ENCODE measurements at regions not wholly inside any gene's neighbourhood (a gene's known extent, or its start where the extent isn't known, plus 50 kb on each side); places are given as distances from the start of the nearest gene placed in this dataset.
A peak's percentile ranks its signal among the peaks of the same experiment; 100 is the strongest.

DNA sequence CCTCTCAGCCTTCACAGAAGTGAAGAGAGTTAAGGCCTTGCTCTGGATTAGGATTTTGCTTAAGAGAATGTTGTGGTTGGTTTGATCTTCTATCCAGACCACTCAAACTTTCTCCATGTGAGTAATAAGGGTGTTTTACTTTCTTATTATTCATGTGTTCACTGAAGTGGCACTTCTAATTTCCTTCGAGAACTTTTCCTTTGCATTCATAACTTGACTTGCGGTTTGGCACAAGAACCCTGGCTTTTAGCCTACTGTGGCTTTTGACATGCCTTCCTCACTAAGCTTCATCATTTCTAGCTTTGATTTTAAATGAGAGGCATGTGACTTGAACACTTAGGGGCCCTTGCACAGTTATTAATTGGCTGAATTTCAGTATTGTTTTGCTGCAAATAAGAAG, 166.1 kb upstream of the OPRM1 start:
- no peak for DNase-seq

- DNase-seq = no peak
Measured at GRCh38 chr6:153862927-153863326, 176.1 kb upstream of the OPRM1 start.

DNA sequence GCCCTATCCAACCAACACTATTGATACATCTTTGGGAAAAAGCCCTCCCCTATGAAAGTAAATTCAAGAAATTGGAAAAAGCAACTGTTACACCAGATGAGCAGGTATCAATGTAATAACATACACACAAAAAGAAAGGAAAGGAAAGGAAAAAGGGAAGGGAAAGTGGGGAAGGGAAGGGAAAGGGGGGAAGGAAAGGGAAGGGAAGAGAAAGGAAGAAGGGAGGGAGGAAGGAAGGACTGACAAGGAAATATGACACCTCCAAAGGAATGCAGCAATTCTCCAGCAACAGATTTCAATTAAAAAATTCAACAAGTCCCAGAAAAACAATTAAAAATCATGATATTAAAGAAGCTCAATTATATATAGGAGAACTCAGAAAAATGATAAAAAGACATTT, 176.9 kb upstream of the OPRM1 start:
- DNase-seq = no peak

- no peak for DNase-seq
Measured at GRCh38 chr6:153858529-153858928, 180.5 kb upstream of the OPRM1 start.

- no peak for DNase-seq
Measured at GRCh38 chr6:153856929-153857376, 182.1 kb upstream of the OPRM1 start.

DNA sequence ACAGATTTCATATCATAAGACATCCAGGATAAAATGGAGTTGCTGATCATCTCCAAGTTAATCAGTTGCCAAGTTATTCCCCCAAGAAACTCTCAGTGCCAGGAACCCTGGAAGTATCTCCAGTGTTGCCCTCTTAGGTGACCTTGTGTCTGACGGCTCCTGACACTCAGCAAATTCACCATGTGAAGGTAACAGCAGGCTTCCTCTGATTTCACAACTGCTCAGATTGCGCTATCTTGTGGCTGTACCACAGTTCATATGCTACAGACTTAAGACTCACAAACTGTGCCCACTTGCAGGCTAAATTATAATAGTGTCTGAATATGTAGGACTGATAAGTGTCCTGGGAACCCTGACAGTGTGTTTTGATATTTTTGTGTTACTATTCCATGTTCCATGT, 186.6 kb upstream of the OPRM1 start:
- no peak for DNase-seq

- no peak for DNase-seq
Measured at GRCh38 chr6:153852034-153852433, 187.0 kb upstream of the OPRM1 start.

GRCh38 chr6:153849072-153849779, 189.8 kb upstream of the OPRM1 start:
- no peak for DNase-seq

- DNase-seq = no peak
Measured at GRCh38 chr6:153843420-153843819, 195.6 kb upstream of the OPRM1 start.

DNA sequence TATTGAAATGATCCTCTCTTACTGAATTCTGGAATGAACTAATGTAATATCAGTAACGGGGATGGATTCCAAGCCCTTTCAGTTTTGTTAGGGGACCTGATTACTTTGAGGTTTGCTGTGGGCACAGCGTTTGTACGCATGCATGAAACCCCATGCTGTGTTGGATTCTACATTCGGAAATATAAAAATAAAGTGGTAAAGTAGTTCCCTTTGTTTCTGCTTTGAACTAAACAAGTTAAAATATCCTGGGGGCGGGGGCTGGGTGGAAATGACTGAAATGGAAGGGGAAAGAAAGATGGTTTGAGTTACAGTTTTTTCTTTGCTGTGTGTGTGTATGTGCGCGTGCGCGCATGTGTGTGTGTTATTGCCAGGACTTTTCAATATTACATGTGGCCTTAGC, 196.5 kb upstream of the OPRM1 start:
- DNase-seq = no peak

DNA sequence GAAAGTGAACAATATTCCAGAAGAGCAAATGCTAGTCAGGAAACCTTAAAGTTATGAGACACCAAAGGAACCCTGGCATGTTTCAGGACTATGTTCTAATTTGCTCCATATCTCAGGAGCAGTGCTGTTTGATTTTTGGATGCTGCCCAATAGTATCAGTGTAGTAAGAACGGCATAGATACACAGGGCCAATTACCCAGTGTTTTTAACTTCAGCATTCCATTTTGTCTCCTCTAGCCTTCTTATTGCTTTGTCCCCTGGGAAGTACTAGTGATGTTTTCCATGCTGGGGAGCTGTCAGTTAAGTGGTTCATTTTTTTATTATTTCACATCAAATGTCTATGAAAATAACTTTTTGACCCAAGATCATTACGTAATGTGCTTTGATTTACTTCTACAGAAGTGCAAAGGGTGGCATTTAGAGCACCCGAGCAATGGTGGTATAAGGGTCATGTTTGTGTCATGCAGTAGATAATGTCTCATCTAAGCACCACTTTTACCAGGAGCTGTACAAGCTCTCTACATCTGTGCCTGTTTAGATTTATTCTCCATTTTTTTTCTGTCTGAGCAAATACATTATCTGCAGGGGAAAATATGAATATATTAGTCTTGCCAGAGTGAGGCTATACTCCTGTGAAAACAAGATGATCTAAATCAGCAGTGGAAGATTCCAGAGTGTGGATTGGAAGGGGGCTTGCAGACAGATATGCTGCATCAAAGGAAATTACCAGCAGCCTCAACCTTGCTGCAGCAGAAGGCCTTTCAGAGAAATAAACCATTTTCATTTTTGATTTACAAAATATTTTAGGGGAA, 198.8 kb upstream of the OPRM1 start:
- DNase-seq = peak in 1 of 2 experiments; percentile 15

DNA sequence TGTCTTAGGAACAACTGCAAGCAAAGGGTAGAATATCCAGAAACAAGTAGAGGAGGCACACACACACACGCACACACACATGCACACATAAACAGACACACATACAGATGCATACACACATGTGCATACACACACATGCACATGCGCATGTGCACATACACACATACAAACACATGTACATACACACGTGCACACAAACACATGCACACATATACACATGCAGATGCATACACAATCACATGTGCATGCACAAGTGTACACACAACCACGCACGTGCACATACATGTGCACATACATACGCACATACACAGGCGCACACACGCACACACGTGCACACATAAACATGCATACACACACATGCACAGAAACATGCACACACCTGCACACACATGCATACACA, 206.5 kb upstream of the OPRM1 start:
- DNase-seq = no peak

GRCh38 chr6:153831350-153832078, 207.5 kb upstream of the OPRM1 start:
- no peak for DNase-seq

DNA sequence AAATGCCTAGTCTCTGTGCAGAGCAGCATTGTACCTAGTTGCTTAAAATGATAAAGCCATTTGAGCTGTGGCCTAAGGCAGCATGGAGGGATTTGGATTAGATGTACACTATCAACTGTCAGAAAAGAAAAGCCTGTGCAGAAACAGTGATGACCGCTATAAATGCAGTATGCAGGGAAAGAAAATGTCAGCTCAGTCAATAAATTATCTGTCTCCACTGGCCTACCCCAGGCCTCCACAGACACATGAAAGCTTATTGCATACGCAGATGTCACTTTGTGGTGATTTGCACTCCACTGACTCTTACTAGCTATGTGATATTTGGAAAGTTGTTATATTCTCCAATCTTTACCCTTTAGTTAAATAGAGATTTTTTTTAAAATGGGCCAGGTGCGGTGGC, 221.9 kb upstream of the OPRM1 start:
- no peak for DNase-seq

DNA sequence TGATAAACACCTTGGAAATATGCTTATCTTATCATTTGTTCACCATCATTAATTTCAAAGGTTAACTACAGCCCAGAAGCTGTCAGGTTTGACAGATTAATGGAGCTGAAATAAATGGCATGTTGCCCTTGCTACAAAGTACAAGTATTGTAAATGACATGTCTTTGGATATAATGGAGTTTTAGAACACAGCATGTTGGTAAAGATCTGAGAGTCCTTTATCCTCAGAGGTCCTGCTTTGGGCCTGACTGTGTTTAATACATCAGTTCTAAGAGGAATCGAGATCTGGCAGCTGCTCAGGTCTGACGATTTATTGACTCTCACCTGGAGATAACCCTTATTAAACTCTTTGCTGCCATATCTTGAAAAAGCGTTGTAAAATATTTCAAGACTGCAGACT, 222.7 kb upstream of the OPRM1 start:
- DNase-seq = no peak

GRCh38 chr6:153814136-153814535, 224.9 kb upstream of the OPRM1 start:
- peak in 1 of 2 experiments; percentile 8 for DNase-seq

DNA sequence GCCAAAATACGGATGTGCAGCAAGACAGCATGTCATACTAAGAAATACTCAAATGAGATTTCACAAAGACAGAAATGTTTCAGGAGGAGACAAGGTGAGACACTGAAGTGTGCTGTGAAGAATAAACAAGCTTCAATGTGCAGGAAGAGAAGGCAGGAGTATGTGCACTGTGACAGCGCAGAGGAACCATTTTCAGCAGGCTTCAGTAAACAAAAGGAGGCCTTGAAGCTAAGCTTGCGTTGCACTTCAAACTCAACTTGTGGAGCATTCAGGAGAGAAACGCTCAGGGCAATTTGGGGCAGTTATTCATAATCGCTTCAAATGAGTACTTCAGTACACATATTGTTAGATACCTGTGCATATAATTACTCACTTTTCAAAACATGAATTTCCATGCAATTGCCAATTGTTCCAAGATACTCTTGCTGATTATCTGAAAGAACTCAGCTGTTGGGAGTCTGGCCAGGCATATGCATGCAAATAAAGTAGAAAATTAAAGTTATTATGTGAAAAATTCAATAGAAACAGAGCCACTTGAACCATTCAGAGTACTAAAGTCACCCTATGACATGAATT, 234.2 kb upstream of the OPRM1 start:
- DNase-seq = peak in 1 of 2 experiments; percentile 21

- DNase-seq = no peak
Measured at GRCh38 chr6:153801917-153802316, 237.1 kb upstream of the OPRM1 start.

GRCh38 chr6:153800580-153801188, 238.4 kb upstream of the OPRM1 start:
- DNase-seq = no peak

DNA sequence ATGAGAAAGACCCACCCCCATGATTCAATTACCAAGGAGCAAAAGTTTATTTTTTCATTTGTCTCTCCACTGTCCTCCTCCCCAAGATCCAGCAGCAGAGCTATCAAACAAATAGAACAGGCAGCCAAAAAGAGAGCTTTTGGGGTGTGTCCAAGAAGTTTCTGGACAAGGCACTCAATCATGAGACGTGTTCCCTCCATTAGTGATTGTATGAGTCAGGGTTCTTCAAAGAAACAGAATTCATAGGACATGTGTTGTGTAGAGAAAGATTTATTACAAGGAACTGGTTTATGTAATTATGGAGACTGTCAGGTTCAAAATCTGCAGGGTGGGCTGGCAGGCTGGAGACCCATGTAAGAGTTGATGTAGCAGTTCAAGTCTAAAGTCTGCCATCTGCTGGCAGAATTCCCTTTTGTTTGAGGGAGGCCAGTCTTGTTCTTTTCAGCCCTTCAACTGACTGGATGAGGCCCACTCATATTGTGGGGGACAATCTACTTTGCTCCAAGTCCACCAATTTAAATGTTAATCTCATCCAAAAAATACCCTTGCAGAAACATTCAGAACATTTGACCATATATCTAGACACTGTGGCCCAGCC, 248.1 kb upstream of the OPRM1 start:
- DNase-seq = peak in 1 of 2 experiments; percentile 36

DNA sequence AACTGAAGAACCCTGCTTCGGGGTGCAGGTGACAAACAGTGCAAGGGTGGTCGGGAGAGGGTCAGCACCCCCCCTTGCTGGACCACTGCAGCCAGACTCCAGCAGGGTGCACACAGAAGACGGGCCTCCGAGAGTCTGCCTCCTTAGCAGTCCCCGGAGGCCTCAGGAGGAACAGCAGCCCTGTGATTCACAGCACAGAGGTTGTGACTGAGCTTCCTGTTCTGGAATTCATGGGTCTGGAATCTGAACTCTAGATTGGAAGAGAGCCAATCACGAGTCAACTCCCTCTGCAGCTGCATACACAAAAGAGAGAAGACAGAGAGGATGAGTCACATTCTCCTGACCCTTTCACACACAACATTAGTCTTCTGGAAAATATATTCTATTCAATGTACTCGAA, 249.0 kb upstream of the OPRM1 start:
- DNase-seq = no peak

GRCh38 chr6:153787341-153787606, 251.8 kb upstream of the OPRM1 start:
- no peak for DNase-seq

DNA sequence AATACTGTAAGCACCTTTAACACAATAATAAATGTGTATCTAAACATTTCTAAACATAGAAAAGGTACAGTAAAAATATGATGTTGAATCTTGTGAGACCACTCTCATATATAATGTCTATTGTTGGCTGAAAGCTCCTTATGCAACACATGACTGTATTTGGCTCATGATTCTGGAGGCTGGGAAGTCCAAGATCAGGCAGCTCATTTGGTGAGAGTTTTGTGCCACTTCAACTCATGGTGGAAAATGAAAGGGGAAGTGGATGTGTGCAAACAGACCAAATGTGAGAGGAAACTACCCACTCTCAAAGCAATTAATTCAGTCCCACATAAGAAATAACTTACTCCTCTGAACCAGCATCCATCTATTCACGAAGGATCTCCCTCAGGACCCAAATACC, 257.7 kb upstream of the OPRM1 start:
- DNase-seq = no peak
